Lung (tissue), 11 donors: ENCODE measurements at regions not wholly inside any gene's neighbourhood (a gene's known extent, or its start where the extent isn't known, plus 50 kb on each side); places are given as distances from the start of the nearest gene placed in this dataset.
A peak's percentile ranks its signal among the peaks of the same experiment; 100 is the strongest.

Source experiments
- ATAC-seq: fragments of 200-7000 bp; cut with Tn5 transposase; one replicate; pipeline ENCODE4 v1.9.1; 2020; ENCODE audit warnings: moderate number of reproducible peaks; ENCODE audit not compliant: insufficient read depth, low FRiP score
- DNase-seq, 3 donors: peaks; one replicate each; pipeline ENCODE4 v3.0.0-alpha.2; 2013 to 2017
- H3K27ac ChIP-seq, 2 donors: one replicate each; pipeline ENCODE4 v1.5.1; 2013; ENCODE audit warnings: mild to moderate bottlenecking in 2 of 2, moderate library complexity in 2 of 2, control low read depth in 1 of 2, inconsistent platforms in 1 of 2, low read depth in 1 of 2, low read length in 1 of 2
- H3K27me3 ChIP-seq, 3 donors: one replicate each; pipeline ENCODE4 v1.5.1; 2013; ENCODE audit warnings: low read length in 2 of 3; ENCODE audit not compliant: control insufficient read depth in 3 of 3, insufficient read depth in 3 of 3
- H3K36me3 ChIP-seq, 4 donors: one replicate each; pipeline ENCODE4 v1.5.1; 2013; ENCODE audit warnings: low read length in 4 of 4, mild to moderate bottlenecking in 1 of 4, moderate library complexity in 1 of 4; ENCODE audit not compliant: control insufficient read depth in 4 of 4, insufficient read depth in 4 of 4
- H3K4me1 ChIP-seq, 5 donors: one replicate each; pipeline ENCODE4 v1.5.1; 2013; ENCODE audit warnings: low read length in 5 of 5, mild to moderate bottlenecking in 2 of 5, moderate library complexity in 1 of 5; ENCODE audit not compliant: control insufficient read depth in 5 of 5, insufficient read depth in 5 of 5
- H3K4me3 ChIP-seq: one replicate; pipeline ENCODE4 v1.5.1; 2013; ENCODE audit warnings: mild to moderate bottlenecking, control low read depth, moderate library complexity
- H3K9ac ChIP-seq, 2 donors: one replicate each; pipeline ENCODE4 v1.5.1; 2013; ENCODE audit warnings: low read length in 2 of 2, control low read depth in 1 of 2; ENCODE audit not compliant: insufficient read depth in 1 of 2
- H3K9me3 ChIP-seq, 4 donors: one replicate each; pipeline ENCODE4 v1.5.1; 2013; ENCODE audit warnings: low read length in 3 of 4, mild to moderate bottlenecking in 1 of 4, moderate library complexity in 1 of 4; ENCODE audit not compliant: control insufficient read depth in 4 of 4, insufficient read depth in 3 of 4
- CTCF ChIP-seq: IDR thresholded peaks from 2 replicates; pipeline ENCODE4 v1.5.1; 2012; ENCODE audit warnings: mild to moderate bottlenecking; ENCODE audit errors: control extremely low read depth, extremely low read depth
- WGBS, 2 donors: extraction: QIAGEN DNeasy Blood & Tissue Kit; methylation state at CpG; one replicate each; pipeline ENCODE4 v1.1.7; 2013; 5-methylcytosine and 5-hydroxymethylcytosine counted together
- donor health status: control.
- donor health status: control.
- donor health status: Bipolar disorder and iron deficiency.
- donor health status: healthy.
- donor health status: DM: yes; HTN: yes; CAD: no.

DNA sequence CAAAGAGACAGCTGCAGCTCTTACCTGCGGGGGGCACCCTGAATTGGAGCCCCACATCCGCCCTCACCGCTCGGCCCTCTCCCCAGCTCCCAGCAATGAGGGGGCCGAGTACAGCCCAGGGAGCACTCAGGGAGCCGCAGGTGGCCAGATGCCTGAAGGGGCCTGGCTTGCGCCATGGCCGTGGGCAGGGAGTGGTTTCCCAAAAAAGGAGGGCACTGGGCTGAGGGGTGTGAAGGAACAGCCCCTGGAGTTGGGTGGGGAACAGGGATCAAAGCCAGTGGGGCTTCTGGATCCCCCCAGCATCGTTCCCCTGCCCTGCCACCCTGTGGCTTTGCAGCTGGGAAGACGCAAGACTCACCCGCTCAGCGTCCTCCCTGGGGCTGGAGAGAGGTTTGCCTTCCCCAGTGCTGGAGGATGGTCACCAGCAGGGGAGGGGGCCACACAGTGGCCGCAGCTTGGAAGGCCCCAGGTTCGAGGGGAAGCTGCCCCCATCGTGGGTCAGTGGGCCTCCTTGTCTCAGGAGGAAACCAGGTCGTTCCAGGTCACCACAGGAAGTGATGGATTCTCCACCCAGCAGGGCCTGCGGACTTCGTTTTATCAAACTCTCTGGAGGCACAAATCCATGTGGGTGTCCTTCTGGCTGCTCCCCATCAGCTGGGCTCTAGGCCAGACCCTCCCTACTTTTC is 68.2 kb upstream of the HPCAL1 start:
- ATAC-seq, result no peak
- 63 to 67% methylated on average over 18 of the region's 18 CpGs for WGBS, 2 donors
- no peak overlapping the region for H3K27ac ChIP-seq

GRCh38 chr2:10235099-10235908 is 67.4 kb upstream of the HPCAL1 start:
- TF ChIP-seq CTCF, result no peak
- WGBS, 2 donors, result 87 to 93% methylated on average over 26 of the region's 26 CpGs
- no peak for ATAC-seq
- Histone ChIP-seq H3K9me3 (no peaks in the 10 kb centered on the region), H3K27me3 (no peaks in the 10 kb centered on the region), H3K27ac (no peak overlapping the region), H3K4me3 (no peak overlapping the region), H3K36me3 (no peaks in the 10 kb centered on the region), H3K9ac (peak overlapping the region in 1 of 2 donors; percentile 11), H3K4me1 (peaks cover 0 to 12% (median 6%) of the 10 kb centered on the region in 5 donors)
- DNase-seq, result no peak

More for the DNA sequence above, 68.2 kb upstream of the HPCAL1 start:
- DNase-seq, result peak in 2 of 3 donors; percentile 26 to 30
- Histone ChIP-seq H3K9me3 (no peaks in the 10 kb centered on the region), H3K4me1 (peaks cover 0 to 12% (median 6%) of the 10 kb centered on the region in 5 donors), H3K9ac (peak overlapping the region in 1 of 2 donors; percentile 11), H3K27me3 (no peaks in the 10 kb centered on the region), H3K4me3 (no peak overlapping the region), H3K36me3 (no peaks in the 10 kb centered on the region)
- no peak for TF ChIP-seq CTCF

DNA sequence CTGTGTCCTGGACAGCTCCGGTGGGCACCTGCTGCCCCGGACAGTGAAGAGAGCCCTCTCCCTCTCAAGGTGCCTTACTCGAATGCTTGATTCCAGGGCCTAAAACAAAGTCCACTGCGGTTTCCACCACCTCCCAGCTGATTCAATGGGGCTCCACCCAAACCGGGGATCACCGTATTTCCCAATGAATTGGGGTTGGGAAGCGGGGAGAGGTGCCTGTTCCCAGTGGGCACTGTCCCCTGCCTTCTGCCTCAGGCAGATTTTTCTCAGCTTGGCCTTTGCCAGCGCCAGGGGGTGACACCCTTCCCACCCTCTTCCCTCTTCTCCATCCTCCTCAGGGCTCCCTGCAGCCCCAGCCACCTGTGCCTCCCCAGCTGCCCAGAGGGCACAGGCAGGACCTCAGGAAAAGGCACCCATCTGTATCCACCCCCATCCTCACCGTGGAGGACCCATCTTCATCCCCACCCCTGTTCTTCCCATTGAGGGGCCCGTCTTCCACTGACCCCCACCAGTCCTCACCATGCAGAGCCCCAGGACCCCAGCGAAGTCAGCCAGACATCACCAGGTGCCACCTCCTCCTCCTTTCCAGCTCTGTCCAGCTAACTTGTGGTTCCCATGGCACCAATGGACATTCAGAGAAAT is 66.7 kb upstream of the HPCAL1 start:
- WGBS, 2 donors, result 85 to 89% methylated on average over 11 of the region's 11 CpGs
- ATAC-seq (no peak), DNase-seq (no peak)
- Histone ChIP-seq H3K27me3 (no peaks in the 10 kb centered on the region), H3K9me3 (no peaks in the 10 kb centered on the region), H3K9ac (no peak overlapping the region), H3K4me1 (peaks cover 0 to 12% (median 6%) of the 10 kb centered on the region in 5 donors), H3K27ac (no peak overlapping the region), H3K36me3 (no peaks in the 10 kb centered on the region), H3K4me3 (no peak overlapping the region)
- TF ChIP-seq CTCF, result no peak
